HG02938 (cell line): ENCODE measurements at regions not wholly inside any gene's neighbourhood (a gene's known extent, or its start where the extent isn't known, plus 50 kb on each side); places are given as distances from the start of the nearest gene placed in this dataset.

Source experiments
- ATAC-seq: cut with Tn5 transposase; IDR thresholded peaks from one replicate; pipeline ENCODE4 v1.9.1; 2021; ENCODE audit warnings: mild to moderate bottlenecking, moderate library complexity; ENCODE audit not compliant: unreplicated experiment

- ATAC-seq: no peak
Observed at GRCh38 chr12:19941096-19941495, 427.2 kb upstream of the PDE3A start.

DNA sequence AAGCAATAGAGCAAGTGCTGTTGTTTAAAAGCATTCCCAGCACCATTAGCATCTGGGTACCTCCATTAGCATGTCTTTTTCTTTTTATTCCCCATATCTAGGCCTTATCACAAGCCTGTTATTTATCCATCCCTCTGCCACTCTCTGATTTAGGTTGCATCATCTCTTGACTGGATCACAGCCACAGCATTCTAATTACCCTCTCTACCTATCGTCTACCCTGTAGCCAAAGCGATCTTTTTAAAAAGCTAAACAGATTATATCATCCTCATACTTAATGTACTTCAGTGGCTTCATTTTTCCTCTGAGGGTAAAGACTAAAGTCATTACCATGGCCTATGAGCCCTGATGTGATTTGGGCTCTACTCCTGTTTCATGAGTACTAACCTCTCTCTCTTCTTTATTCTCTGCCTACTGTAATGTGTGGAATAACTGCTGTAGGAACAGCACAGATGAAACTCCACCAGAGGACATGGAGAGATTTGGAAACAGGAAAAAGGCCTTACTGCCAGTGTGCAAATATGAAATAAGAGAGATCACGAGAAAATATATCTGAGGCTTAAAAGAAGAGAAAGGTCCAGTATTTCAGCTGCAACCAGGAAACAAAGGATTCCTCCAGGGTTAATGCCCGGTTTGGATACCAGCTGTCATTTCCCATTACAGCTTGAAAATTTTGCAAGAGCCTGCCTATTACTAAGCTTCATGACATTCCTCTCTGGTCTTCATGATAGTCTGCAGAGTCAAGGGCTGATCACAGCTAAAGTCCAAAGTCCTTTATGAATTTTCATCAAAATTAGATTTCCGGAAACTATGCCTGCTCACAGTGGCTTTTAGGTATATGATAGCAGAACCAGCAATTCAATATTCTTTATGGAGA lies 422.5 kb upstream of the PDE3A start:
- no peak for ATAC-seq

DNA sequence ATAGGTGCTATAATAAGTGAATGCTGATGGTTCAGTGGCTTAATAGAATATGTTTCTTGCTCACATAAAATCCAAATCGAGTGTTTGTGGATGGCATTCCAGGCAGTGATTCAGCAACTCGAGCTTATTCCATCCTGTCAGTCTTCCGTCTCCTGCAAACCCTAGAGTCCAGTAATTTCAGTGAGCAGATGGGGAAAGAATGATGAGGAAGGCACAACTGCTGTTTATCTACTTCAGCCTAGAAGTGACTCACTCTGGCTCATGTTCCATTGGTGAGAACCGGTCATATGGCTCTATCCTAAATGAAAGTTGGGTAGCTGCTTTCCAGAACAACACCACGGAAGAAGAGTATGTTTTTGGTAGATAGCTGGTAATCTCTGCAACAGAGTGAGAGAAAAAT lies 421.8 kb upstream of the PDE3A start:
- no peak for ATAC-seq

GRCh38 chr12:19947344-19947743 lies 421.0 kb upstream of the PDE3A start:
- no peak for ATAC-seq

- no peak for ATAC-seq
Observed at GRCh38 chr12:19951664-19952063, 416.7 kb upstream of the PDE3A start.

DNA sequence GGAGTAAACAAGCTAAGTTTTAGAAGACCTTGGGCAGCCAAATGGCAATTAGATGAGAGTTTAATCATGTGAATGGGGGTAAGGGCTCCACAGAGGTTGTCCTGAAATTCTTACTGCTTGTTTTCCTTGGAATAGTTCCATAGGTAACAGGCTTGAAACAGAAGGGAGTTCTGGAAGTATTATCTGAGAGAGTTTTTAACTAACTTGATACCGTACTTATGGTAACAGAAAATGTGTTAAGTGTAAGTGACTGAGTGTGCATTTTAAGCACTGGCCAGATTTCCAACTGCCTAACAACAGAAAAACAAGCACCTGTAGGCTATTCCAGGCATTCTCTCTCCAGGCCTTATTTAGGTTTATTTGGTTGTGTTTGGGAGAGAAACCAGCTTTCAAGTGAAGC lies 414.6 kb upstream of the PDE3A start:
- no peak for ATAC-seq

DNA sequence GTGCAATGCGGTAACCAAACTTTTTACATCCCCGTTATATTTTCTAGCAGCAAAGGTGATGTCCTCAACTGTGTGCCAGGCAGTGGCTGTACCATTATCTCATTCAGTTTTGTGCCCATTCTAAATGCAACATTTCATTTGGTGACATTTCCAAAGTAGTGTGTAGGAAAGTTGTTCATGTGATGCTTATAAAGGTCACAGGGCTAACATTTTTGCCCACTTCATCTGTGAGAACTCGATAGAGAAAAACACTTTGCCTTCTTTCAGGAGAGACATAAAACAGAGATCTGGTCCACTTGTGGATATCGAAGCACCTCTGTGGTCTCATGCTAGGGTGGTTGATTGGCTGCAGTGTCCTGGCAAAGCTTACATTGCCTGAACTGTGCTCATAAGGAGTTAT lies 414.2 kb upstream of the PDE3A start:
- no peak for ATAC-seq

- no peak for ATAC-seq
Observed at GRCh38 chr12:19957308-19958125, 410.8 kb upstream of the PDE3A start.

DNA sequence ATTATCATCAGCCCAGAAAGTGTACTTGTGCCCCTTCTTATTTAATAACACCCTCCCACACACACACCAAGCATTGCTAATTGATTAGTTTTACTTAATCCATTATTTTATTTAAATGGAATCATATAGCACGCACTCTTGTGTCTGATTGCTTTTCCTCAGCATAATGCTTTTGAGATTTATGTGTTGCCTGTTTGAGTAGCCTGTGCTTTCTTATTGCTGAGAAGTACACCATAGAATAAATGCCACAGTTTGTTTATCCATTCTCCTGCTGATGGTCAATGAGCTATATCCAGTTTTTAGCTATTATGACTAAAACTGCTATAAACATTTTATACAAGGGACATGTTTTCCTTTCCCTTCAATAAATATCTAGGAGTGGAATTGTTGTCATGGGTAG lies 409.9 kb upstream of the PDE3A start:
- no peak for ATAC-seq

DNA sequence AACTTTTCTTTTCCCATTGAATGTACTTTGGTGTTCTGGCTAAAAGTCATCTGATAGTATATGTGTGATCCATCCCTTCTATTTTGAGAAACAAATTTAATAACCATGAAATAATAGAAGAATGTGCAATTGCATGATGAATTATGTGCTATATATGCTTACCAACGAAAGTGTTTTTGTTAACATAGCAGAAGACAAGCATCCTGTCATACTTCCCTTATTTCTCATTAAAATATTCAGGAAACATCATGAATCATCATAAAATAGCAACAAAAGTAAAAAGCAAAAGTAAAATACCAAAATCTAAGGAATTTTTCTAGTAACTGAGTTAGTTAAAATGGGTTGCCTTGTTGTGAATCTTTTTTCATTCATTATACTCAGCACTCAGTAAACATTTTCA lies 409.0 kb upstream of the PDE3A start:
- ATAC-seq: no peak

GRCh38 chr12:19960527-19960926 lies 407.8 kb upstream of the PDE3A start:
- ATAC-seq: no peak

- no peak for ATAC-seq
Observed at GRCh38 chr12:19962192-19962591, 406.1 kb upstream of the PDE3A start.

DNA sequence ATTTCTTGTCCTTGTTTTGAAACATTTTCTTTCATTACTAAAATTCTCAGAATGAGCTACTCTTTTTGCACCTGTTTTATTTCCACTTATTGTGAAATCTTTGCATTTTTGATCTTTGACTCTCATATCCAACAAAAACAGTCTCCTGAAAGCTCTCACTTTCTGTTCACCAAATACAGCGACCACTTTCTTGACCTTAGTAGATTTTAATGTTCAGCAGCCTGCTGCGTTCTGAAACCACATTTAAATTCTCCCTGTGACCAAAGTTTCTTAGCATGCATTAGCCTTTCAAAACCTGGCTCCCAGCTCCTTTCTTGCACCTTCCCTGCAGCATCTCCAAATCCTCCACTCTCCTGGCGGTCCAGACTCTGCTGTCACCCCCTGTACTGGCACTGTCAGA lies 404.4 kb upstream of the PDE3A start:
- no peak for ATAC-seq

- no peak for ATAC-seq
Observed at GRCh38 chr12:19964549-19964948, 403.8 kb upstream of the PDE3A start.

DNA sequence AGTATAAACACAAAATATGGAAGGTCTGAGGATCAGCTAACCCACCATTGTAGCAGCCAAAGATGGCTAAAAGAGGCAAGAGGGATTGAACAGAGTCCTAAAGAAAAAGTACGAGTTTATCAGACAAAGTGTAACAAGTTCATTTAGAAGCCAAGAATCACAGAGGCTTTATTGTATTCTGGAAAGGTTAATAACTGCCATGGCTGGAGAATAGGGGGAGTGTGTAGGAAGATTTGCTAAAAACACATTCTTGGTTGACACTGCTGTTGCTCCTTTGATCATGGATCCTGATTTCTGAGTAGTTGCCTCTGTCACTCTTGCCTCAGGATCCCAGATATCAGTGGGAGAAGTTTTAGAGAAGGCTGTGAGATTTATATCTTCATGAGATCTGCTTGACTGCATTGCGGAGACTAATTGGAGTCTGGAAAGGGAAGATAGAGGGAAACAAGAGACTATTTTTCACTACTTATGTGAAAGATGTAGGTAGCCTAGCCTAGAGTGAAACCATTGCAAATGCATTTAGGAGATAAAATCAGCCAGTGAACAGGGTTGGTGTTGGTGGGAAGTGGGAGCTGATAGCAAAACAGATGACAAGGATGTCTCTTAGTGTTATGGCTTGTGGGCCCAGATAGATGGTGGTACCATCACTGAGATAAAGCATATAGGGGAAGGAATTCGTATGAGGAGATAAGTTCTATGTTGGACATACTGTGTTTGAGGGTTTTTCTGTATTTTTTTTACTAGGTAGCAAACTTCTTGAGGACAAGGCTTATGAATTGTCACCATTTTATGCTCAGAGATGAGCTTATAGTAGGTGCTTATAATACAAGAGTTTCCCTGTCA lies 402.9 kb upstream of the PDE3A start:
- ATAC-seq: no peak

GRCh38 chr12:19967001-19967400 lies 401.3 kb upstream of the PDE3A start:
- no peak for ATAC-seq

- ATAC-seq: no peak
Observed at GRCh38 chr12:19967431-19967830, 400.9 kb upstream of the PDE3A start.

DNA sequence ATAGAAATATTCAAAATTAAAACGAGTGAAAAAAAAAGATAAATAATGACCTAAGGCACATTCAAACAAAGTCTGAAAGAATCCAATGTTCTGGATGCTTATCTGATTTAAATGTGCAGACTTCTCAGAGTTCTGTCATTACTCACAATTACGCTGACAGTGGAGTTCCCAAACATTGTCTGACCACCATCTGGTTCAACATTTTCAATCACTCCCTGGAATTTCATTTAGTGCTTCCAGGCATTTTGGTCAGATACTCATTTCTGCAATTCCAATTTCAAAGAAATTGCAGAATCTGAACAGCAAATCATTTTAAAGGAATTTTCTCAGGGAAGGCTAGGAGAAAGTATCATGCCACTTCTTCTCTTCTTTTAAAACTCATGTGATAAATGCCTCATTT lies 398.2 kb upstream of the PDE3A start:
- ATAC-seq: no peak

- no peak for ATAC-seq
Observed at GRCh38 chr12:19970821-19971220, 397.5 kb upstream of the PDE3A start.

DNA sequence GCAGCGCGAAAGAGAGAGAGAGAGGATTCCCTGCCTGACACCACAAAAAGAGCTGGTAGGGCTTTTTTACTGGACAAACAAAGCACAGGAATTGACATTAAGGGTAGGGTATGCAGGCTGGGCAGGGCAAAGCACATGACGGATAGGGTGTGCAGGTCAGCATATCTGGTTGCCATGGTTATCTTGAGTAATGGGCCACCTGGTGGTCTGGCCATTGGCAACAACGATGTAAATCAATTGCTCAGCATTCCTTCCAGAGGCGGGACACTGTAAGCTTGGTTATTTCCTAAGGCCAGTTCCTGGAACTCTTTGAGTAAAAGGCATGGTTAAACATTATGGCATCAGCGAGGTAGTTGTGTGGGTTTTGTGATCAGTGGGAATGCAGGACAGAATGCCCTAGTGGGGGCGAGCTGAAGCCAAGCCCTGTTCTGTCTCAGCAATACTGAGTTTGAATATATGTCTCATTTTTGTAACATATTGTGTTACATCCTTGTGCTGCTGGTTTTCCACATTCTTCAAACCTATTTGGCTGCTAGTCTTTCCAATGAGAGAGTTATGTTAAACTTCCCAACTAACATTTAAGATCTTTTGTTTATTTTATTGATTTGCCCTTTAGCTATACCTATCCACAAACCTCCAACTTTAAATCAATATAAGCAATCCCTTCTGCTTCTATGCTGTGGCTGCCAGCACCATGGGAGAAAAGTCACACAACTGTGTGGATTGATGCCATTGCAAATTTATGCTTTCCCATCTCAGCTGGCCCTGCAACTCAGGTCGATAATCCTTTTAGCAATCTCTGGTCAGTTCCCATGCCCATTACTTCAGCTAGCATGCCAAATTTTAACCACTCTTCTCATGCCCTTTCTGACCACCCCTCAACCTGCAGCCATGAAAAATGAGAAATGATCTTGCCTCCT lies 396.7 kb upstream of the PDE3A start:
- no peak for ATAC-seq
